NCI-H2227 (cell line): ENCODE measurements at regions not wholly inside any gene's neighbourhood (a gene's known extent, or its start where the extent isn't known, plus 50 kb on each side); places are given as distances from the start of the nearest gene placed in this dataset.

Experiments used
- DNase-seq: peaks from one replicate; lab custom pipeline; 2025; ENCODE audit not compliant: unreplicated experiment; lab: John Stamatoyannopoulos, UW

GRCh38 chr11:134915881-134916280, 503.8 kb upstream of the B3GAT1 start:
- no peak for DNase-seq

DNA sequence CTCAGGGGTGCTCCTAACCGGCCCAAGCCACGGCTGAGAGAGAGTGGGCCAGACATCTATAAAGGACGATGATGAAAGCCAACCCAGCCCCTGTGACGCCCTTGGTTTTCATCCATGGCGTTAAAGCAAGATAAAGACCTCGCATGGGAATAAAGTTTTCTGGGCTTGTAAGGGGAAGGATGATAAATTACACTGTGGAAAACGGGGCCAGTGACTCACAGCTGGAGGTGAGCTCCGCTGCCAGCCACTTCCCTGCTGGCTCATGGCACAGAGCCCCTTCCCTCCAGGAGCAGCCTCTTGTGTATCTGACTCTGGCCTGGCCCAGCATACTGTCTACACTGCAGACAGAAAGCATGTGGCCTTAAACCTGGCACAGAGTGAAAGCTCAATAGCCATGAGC, 503.2 kb upstream of the B3GAT1 start:
- DNase-seq: no peak

GRCh38 chr11:134913999-134914590, 502.1 kb upstream of the B3GAT1 start:
- no peak for DNase-seq

GRCh38 chr11:134913391-134913790, 501.3 kb upstream of the B3GAT1 start:
- DNase-seq: no peak

DNA sequence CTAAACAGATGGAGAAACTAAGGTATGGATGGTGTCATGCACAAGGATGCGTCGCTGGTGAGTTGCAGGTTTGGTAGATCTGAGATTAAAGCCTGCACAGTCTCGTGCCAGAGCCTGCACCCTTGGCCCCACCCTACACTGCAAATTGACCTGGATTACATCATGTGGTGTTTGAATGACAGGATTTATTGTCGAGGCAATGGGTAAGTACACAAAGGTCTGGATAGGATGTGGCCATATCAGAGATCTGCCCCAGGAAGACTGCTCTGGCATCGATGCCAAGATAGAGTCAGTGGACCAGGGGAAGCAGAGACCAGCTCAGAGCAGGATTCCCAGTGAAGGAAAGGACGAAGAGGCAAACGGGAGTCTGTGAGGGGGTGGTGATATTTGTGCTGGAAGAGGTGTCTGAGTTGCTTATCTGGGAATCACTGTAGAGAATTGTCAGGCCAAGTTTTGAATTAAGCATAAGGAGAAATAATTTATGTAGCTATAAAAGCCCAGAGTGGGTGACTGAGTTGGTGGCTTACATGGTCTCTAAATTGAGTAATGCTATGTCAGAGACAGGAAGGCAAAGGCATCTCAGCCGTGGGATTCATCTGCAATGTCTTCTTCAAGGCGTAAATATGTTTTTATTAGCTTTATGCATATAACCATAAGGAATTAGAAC, 499.6 kb upstream of the B3GAT1 start:
- no peak for DNase-seq

DNA sequence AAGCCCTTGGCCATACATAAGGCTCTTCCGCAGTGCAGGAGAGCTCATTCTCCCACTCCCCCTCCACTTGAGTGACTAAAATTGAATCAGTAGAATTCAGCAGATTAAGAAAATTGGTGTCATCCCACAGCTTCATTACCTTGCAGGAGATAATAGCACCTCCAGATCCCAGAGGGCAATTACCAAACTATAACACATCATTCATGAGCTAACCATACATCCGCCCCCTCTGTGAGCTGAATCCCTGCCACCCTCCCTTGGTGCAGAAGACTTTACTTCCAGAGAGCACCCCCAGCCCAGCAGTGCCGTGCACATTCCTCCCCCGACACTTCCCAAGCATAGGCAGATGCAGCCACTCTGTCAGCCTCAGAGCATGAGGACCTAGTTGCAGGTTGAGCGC, 496.5 kb upstream of the B3GAT1 start:
- DNase-seq: peak; percentile 7

GRCh38 chr11:134907636-134908035, 495.6 kb upstream of the B3GAT1 start:
- no peak for DNase-seq

GRCh38 chr11:134906356-134906955, 494.4 kb upstream of the B3GAT1 start:
- DNase-seq: no peak

- no peak for DNase-seq
Measured at GRCh38 chr11:134905928-134906327, 493.9 kb upstream of the B3GAT1 start.

DNA sequence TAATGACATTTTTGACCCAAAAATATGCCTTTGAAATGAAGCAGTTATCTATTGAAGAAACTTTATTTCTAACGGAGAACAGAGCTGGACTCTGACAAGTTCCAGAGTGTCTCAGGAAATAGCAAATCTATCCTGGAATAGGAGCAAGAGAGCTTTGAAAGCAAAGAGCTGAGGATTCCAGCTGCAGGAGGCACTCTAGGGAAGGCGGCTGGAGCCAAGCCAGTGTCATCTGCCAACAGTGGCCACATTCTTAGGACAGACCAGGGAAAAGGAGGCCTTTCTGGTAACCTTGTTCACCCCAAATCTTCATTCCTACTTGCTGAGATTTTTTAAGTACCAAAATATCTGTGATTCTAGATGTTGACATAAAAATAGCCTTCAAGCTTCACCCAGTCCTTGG, 493.5 kb upstream of the B3GAT1 start:
- no peak for DNase-seq

DNA sequence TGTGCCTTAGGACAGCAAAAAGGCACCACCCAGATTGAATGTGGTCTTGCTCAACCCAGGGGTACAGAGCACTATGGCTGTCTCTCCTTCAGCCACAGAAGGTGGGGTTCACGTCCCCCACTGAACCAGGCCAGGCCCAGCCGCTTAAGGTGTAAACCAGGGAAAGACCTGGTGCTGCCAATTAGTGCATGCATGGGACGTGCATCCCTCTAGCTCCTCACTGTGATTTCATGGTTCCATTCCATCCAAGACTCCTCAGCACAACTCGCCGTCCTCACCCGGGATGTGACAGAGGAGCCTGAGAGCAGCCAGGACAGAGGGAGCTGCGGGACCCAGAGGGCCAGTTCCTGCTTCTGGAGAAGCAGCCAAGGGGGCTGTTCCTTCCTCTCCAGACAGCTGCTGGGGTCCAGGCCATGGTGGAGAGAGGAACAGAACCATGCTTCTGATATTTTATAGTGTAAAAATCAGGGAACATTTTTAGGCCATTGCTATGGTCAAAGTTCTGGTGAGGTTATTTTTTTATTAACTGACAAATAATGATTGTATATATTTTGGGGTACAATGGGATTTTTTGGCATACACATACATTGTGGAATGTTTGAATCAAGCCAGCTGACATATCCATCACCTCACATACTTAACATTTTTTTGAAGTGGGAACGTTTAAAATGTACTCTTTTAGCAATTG, 492.2 kb upstream of the B3GAT1 start:
- no peak for DNase-seq

DNA sequence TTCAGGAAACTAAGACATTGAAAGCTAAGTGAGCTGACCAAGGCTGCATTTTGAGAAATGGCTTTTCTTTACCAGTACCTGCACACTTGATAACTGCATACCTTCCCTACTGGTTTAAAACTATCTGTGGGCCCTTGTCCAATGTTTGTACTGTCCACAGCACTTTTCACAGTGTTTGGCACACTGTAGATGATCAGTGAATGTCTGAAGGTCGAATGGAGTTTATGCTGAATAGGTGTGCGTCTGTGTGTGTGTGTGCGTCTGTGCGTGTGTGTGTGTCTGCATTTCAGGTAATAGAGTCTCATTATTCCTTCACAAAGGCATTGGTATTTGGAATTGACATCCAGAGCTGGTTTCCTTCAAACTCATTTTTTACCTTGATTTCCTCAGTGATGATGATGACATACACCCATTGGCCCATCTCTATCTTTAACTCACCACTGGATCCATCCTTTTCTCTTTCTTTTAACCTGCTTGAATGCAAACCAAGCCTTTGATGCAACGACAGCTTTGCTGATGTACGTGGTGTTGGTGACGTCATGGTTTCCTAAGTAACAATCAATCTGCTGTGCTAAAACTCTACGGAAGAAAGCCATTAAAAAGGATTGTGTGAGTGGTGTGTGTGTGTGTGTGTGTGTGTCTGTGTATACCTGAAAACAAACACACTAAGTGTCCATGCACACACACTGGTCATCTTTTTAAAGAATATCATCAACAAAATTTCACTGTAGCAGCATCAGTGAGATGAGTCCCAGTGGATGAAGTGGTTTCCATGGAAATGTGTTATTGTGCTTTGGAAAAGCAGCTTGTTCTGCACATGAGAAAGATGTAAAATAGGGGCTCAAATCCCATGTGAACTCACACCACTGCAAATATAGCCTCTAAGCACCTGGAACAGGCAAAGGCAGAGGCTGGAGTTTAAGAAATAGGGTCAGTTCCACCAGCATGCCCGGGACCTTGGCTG, 490.2 kb upstream of the B3GAT1 start:
- no peak for DNase-seq

DNA sequence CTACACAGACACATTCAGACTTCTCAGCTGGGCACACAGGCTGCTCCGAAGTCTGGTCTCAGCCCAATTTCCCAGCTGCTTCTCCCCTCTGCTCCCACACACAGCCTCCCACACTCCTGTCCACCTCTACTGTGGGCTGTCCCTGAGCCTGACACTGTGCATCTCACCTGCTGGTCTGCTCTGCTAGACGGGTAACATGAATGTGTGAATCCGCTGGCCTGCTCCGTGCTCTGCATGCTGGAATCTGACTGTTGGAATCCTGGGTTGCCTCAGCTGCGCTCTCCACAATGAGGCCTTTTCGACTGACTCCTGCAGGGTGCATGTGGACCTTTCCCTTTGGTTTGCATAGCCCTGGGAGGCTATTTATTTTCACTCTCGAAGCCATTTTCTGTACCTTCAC, 489.5 kb upstream of the B3GAT1 start:
- DNase-seq: no peak

DNA sequence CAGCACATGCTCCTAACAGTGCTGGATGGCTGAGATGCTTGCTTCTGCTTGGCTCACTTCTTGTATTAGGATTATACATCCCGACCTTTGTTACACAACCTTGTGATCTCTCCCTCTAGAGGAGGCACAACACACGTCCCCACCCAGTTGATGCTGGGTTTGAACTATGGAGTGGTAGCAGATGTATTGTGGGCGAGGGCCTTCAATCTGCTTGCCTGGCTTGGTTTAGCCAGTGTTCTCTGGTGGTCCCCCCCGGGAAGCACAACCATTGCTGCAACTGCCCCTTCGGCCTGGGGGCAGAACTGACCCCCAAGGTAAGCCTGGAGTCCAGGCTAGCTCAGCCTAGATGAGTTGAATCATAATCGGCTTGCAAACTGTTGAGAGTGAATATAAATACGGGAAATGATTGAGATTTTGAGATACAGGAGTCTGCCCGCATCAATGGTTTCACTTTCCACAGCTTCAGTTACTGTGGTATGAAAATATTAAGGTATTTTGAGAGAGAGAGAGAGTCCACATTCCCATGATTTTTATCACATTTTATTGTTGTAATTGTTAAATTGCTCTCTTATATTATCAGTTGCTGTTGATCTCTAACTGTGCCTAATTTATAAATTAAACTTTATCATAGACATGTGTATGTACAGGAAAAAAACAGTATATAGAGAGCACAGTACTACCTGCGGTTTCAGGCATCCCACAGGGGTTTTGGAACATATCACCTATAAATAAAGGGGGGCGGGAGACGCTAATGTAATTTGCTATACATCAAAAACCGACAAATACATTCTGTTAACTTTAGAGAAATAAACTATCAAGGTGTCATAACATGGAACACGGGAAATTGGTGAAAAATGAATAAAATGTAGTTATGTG, 482.0 kb upstream of the B3GAT1 start:
- no peak for DNase-seq

GRCh38 chr11:134890446-134890845, 478.4 kb upstream of the B3GAT1 start:
- DNase-seq: no peak

DNA sequence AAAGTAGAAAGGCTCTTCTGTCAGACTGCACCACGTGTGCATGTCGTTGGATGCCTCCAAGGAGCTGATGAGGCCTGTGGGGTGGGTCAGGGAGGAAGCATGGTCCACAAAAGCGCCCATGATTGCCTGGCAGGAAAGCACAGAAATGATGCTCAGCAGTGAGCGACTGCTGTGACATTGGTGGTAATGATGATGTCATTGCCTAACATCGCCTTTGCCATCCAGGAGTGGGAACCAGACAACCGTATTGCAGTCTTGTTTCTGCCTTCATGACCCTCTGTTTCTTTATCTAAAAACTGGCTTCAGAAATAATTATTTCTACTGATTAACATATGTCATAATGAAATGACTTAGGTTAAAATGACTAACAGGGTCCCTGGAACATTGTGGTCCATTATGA, 477.8 kb upstream of the B3GAT1 start:
- no peak for DNase-seq

DNA sequence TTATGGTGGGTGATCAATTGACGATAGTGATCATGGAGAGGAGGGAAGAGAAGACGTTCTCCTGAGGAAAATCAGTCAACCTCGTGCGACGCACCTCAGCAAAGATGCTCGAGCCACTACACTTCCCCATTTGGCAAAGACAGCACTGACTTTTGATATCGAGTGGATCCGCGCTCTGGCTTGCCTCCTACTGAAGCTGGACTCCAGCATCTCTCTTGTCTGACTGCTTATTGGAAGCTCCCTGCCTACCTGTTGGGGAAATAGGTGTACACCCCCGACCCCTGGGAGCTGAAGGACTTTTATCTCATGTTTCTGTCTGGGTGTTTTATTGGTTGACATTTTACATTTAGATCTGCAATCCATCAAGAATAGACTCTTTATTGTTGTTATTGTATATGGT, 476.8 kb upstream of the B3GAT1 start:
- DNase-seq: no peak

DNA sequence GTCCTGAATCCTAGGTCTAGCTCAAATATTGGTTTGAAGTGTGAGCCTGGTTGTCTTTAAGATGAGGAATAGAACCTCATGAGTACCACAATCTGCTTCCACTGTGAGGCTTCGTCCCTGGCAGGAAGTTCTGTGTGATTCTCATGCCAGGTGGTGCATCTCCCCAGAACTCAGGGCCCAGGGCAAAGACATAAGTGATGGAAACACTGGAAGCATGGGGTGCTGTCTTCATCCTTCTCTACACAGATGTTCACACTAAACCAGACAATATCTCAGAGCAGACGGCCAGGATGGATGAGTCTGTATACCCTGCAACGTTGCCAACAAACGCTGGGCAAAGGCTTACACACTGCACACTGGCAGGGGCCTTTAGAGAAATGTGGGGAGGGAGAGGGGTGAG, 475.9 kb upstream of the B3GAT1 start:
- no peak for DNase-seq

DNA sequence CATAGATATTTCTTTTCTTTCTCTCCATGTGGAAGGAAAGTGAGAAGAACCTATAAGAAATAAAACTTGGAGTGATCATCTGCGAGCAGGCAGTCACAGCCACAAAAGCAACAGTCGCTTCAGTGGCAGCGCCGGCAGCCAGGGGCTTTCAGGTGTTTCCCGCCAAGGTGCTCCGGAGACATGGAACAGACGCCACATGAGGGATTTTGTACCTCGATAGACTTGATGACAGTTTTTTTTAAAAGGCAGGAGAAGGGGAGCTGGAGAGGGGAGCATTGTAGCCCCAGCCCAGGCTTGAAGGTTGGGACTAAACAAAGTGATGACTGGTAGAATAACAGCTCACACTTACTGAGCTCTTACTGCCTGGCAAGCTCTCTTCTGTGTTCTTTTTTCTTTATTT, 471.4 kb upstream of the B3GAT1 start:
- no peak for DNase-seq

- DNase-seq: no peak
Measured at GRCh38 chr11:134882671-134883297, 470.7 kb upstream of the B3GAT1 start.
